ENCODE measurements at regions not wholly inside any gene's neighbourhood (a gene's known extent, or its start where the extent isn't known, plus 50 kb on each side); places are given as distances from the start of the nearest gene placed in this dataset.

DNA sequence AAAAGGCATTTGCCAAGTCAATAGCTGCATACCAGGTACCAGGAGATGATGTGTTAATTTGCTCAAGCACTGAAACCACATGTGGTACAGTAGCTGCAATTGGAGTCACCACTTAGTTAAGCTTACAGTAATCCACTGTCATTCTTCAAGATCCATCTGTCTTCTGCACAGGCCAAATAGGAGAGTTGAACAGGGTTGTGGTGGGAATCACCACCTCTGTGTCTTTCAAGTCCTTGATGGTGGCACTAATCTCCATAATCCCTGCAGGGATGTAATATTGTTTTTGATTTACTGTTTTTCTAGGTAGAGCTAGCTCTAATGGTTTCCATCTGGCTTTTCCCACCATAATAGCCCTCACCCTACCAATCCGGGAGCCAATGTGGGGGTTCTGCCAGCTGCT, 91.9 kb downstream of the FCRL5 start:
- intact Hi-C loops (cut with DNase I, micrococcal nuclease): no loop called here
- CTCF ChIA-PET: no interaction called here
- no peak for DNase-seq
- H3K4me1 Mint-ChIP-seq (ENCODE audit: low read depth): no peaks in the 10 kb centered on the region
- H3K27ac Mint-ChIP-seq: no peak overlapping the region
- H3K4me3 Mint-ChIP-seq: no peak overlapping the region
- H3K4me1 ChIP-seq (ENCODE audit: insufficient read depth, low read length): no peaks in the 10 kb centered on the region
- ATAC-seq (ENCODE audit: poor library complexity): no peak
- TF ChIP-seq, protein P1, sequence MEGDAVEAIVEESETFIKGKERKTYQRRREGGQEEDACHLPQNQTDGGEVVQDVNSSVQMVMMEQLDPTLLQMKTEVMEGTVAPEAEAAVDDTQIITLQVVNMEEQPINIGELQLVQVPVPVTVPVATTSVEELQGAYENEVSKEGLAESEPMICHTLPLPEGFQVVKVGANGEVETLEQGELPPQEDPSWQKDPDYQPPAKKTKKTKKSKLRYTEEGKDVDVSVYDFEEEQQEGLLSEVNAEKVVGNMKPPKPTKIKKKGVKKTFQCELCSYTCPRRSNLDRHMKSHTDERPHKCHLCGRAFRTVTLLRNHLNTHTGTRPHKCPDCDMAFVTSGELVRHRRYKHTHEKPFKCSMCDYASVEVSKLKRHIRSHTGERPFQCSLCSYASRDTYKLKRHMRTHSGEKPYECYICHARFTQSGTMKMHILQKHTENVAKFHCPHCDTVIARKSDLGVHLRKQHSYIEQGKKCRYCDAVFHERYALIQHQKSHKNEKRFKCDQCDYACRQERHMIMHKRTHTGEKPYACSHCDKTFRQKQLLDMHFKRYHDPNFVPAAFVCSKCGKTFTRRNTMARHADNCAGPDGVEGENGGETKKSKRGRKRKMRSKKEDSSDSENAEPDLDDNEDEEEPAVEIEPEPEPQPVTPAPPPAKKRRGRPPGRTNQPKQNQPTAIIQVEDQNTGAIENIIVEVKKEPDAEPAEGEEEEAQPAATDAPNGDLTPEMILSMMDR (IDR thresholded peaks at IDR 0.05): no peak
- no peak overlapping the region for H3K4me3 ChIP-seq (ENCODE audit: low read length)
- H3K27me3 Mint-ChIP-seq: peaks cover 16% of the 10 kb centered on the region
- no peak overlapping the region for H3K27ac ChIP-seq (ENCODE audit: low read depth in 1 of 2, low read length in 2 of 2)
- H3K36me3 ChIP-seq (ENCODE audit: insufficient read depth, low read length): no peaks in the 10 kb centered on the region
- H3K9me3 ChIP-seq (ENCODE audit: control insufficient read depth in 1 of 2, insufficient read depth in 1 of 2, low read length in 2 of 2): no peaks in the 10 kb centered on the region
- H3K27me3 ChIP-seq (ENCODE audit: control insufficient read depth in 1 of 2, insufficient read depth in 2 of 2, low read length in 2 of 2): no peaks in the 10 kb centered on the region
- no peaks in the 10 kb centered on the region for H3K9me3 Mint-ChIP-seq
- POLR2A ChIA-PET: no interaction called here
- no peaks in the 10 kb centered on the region for H3K36me3 Mint-ChIP-seq (ENCODE audit: low read depth)

DNA sequence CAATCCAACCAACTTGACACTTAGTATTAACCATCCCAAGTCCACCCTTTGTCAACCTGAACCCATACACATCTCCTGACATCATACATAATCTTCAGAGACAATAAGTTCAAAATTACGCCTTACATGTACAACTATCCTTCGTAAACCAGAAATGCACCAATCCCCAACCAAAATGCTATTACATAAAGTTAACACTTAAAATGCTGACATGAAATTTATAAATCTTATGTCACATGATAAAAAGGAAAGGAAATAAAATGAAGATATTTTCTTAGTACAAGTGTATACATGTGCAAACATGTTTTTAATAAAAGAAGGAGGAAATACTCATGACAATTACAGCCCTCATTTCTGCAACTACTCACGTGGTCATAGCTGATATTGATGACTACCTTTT, 95.0 kb downstream of the FCRL5 start:
- no peaks in the 10 kb centered on the region for H3K9me3 ChIP-seq (ENCODE audit: control insufficient read depth in 1 of 2, insufficient read depth in 1 of 2, low read length in 2 of 2)
- H3K36me3 Mint-ChIP-seq (ENCODE audit: low read depth): no peaks in the 10 kb centered on the region
- no peak overlapping the region for H3K27ac ChIP-seq (ENCODE audit: low read depth in 1 of 2, low read length in 2 of 2)
- H3K4me1 Mint-ChIP-seq (ENCODE audit: low read depth): no peaks in the 10 kb centered on the region
- no peak overlapping the region for H3K4me3 Mint-ChIP-seq
- ATAC-seq (ENCODE audit: poor library complexity) (no peak), DNase-seq (no peak)
- no peak overlapping the region for H3K4me3 ChIP-seq (ENCODE audit: low read length)
- no peak overlapping the region for H3K27ac Mint-ChIP-seq
- no peaks in the 10 kb centered on the region for H3K36me3 ChIP-seq (ENCODE audit: insufficient read depth, low read length)
- POLR2A ChIA-PET: no interaction called here
- no peaks in the 10 kb centered on the region for H3K4me1 ChIP-seq (ENCODE audit: insufficient read depth, low read length)
- CTCF ChIA-PET: no interaction called here
- TF ChIP-seq, protein P1 (IDR thresholded peaks at IDR 0.05): no peak
- H3K9me3 Mint-ChIP-seq: no peaks in the 10 kb centered on the region
- intact Hi-C loops (cut with DNase I, micrococcal nuclease): no loop called here
- H3K27me3 ChIP-seq (ENCODE audit: control insufficient read depth in 1 of 2, insufficient read depth in 2 of 2, low read length in 2 of 2): no peaks in the 10 kb centered on the region
- peaks cover 16% of the 10 kb centered on the region for H3K27me3 Mint-ChIP-seq

GRCh38 chr1:157455318-157455717, 97.0 kb downstream of the FCRL5 start:
- TF ChIP-seq, protein P1 (IDR thresholded peaks at IDR 0.05): no peak
- ChIA-PET CTCF (no interaction called here), POLR2A (no interaction called here)
- Histone ChIP-seq H3K4me3 (ENCODE audit: low read length) (no peak overlapping the region), H3K27me3 (ENCODE audit: control insufficient read depth in 1 of 2, insufficient read depth in 2 of 2, low read length in 2 of 2) (no peaks in the 10 kb centered on the region), H3K4me1 (ENCODE audit: insufficient read depth, low read length) (no peaks in the 10 kb centered on the region), H3K27ac (ENCODE audit: low read depth in 1 of 2, low read length in 2 of 2) (no peak overlapping the region), H3K36me3 (ENCODE audit: insufficient read depth, low read length) (no peaks in the 10 kb centered on the region), H3K9me3 (ENCODE audit: control insufficient read depth in 1 of 2, insufficient read depth in 1 of 2, low read length in 2 of 2) (no peaks in the 10 kb centered on the region)
- no peaks in the 10 kb centered on the region for H3K36me3 Mint-ChIP-seq (ENCODE audit: low read depth)
- H3K27me3 Mint-ChIP-seq: peaks cover 16% of the 10 kb centered on the region
- no peaks in the 10 kb centered on the region for H3K9me3 Mint-ChIP-seq
- intact Hi-C loops (cut with DNase I, micrococcal nuclease): no loop called here
- ATAC-seq (ENCODE audit: poor library complexity): no peak
- H3K27ac Mint-ChIP-seq: no peak overlapping the region
- no peaks in the 10 kb centered on the region for H3K4me1 Mint-ChIP-seq (ENCODE audit: low read depth)
- DNase-seq: no peak
- no peak overlapping the region for H3K4me3 Mint-ChIP-seq
